GM19193 (cell line): ENCODE measurements at regions not wholly inside any gene's neighbourhood (a gene's known extent, or its start where the extent isn't known, plus 50 kb on each side); places are given as distances from the start of the nearest gene placed in this dataset.

Experiments used
- POLR2A ChIP-seq: IDR thresholded peaks from 4 replicates; pipeline ENCODE4 v1.6.1; 2011; ENCODE audit not compliant: insufficient read depth, insufficient read length; ENCODE audit errors: extremely low read depth

GRCh38 chr10:78582540-78582939 is 486.2 kb upstream of the ZMIZ1 start:
- TF ChIP-seq POLR2A: no peak

- no peak for TF ChIP-seq POLR2A
Observed at GRCh38 chr10:78584266-78584665, 484.5 kb upstream of the ZMIZ1 start.

- TF ChIP-seq POLR2A: no peak
Observed at GRCh38 chr10:78584681-78585080, 484.1 kb upstream of the ZMIZ1 start.

- TF ChIP-seq POLR2A: no peak
Observed at GRCh38 chr10:78585952-78586351, 482.8 kb upstream of the ZMIZ1 start.

GRCh38 chr10:78588194-78588811 is 480.5 kb upstream of the ZMIZ1 start:
- TF ChIP-seq POLR2A: no peak

- no peak for TF ChIP-seq POLR2A
Observed at GRCh38 chr10:78589687-78590086, 479.1 kb upstream of the ZMIZ1 start.

- no peak for TF ChIP-seq POLR2A
Observed at GRCh38 chr10:78591066-78591465, 477.7 kb upstream of the ZMIZ1 start.

- TF ChIP-seq POLR2A: no peak
Observed at GRCh38 chr10:78594559-78595268, 474.1 kb upstream of the ZMIZ1 start.

GRCh38 chr10:78595269-78595619 is 473.5 kb upstream of the ZMIZ1 start:
- no peak for TF ChIP-seq POLR2A

- no peak for TF ChIP-seq POLR2A
Observed at GRCh38 chr10:78596556-78596955, 472.2 kb upstream of the ZMIZ1 start.

- no peak for TF ChIP-seq POLR2A
Observed at GRCh38 chr10:78597796-78598555, 470.8 kb upstream of the ZMIZ1 start.

- no peak for TF ChIP-seq POLR2A
Observed at GRCh38 chr10:78599122-78599853, 469.5 kb upstream of the ZMIZ1 start.

GRCh38 chr10:78600121-78600665 is 468.6 kb upstream of the ZMIZ1 start:
- no peak for TF ChIP-seq POLR2A

- no peak for TF ChIP-seq POLR2A
Observed at GRCh38 chr10:78600740-78601139, 468.0 kb upstream of the ZMIZ1 start.
